ENCODE measurements at regions not wholly inside any gene's neighbourhood (a gene's known extent, or its start where the extent isn't known, plus 50 kb on each side); places are given as distances from the start of the nearest gene placed in this dataset.
"Not testable (repeated sequence)": the region's sequence is repeated elsewhere in the genome, so short reads cannot be mapped to it uniquely, and the experiment has no call there.

- Histone ChIP-seq H3K36me3 (ENCODE audit: control insufficient read depth in 3 of 3, insufficient read depth in 3 of 3, low read length in 3 of 3) (no peaks in the 10 kb centered on the region), H3K4me1 (ENCODE audit: control insufficient read depth in 3 of 3, insufficient read depth in 3 of 3, low read length in 3 of 3) (no peaks in the 10 kb centered on the region), H3K27ac (ENCODE audit: low read depth, low read length) (no peak overlapping the region), H3K9me3 (ENCODE audit: control insufficient read depth in 3 of 3, low read length in 3 of 3) (no peaks in the 10 kb centered on the region), H3K9ac (ENCODE audit: low read depth in 1 of 3, low read length in 3 of 3) (no peak overlapping the region), H3K4me3 (ENCODE audit: low read length in 3 of 3) (no peak overlapping the region), H3K27me3 (ENCODE audit: control insufficient read depth in 3 of 3, insufficient read depth in 3 of 3, low read length in 3 of 3) (peaks cover 0 to 2% (median under 1%) of the 10 kb centered on the region in 3 donors)
These were observed 73.4 kb upstream of the ID2 start for GRCh38 chr2:8608411-8608954.

- H3K36me3 ChIP-seq (ENCODE audit: control insufficient read depth in 3 of 3, insufficient read depth in 3 of 3, low read length in 3 of 3), result no peaks in the 10 kb centered on the region
- H3K27me3 ChIP-seq (ENCODE audit: control insufficient read depth in 3 of 3, insufficient read depth in 3 of 3, low read length in 3 of 3), result peaks cover 0 to 6% (median 4%) of the 10 kb centered on the region in 3 donors
- H3K9ac ChIP-seq (ENCODE audit: low read depth in 1 of 3, low read length in 3 of 3), result no peak overlapping the region
- H3K4me1 ChIP-seq (ENCODE audit: control insufficient read depth in 3 of 3, insufficient read depth in 3 of 3, low read length in 3 of 3), result no peaks in the 10 kb centered on the region
- no peak overlapping the region for H3K27ac ChIP-seq (ENCODE audit: low read depth, low read length)
- H3K9me3 ChIP-seq (ENCODE audit: control insufficient read depth in 3 of 3, low read length in 3 of 3), result no peaks in the 10 kb centered on the region
- H3K4me3 ChIP-seq (ENCODE audit: low read length in 3 of 3), result no peak overlapping the region
These were observed 72.5 kb upstream of the ID2 start for GRCh38 chr2:8609357-8609811.

GRCh38 chr2:8610775-8611174 is 71.1 kb upstream of the ID2 start:
- H3K27me3 ChIP-seq (ENCODE audit: control insufficient read depth in 3 of 3, insufficient read depth in 3 of 3, low read length in 3 of 3); H3K9ac ChIP-seq (ENCODE audit: low read depth in 1 of 3, low read length in 3 of 3); H3K27ac ChIP-seq (ENCODE audit: low read depth, low read length); H3K4me1 ChIP-seq (ENCODE audit: control insufficient read depth in 3 of 3, insufficient read depth in 3 of 3, low read length in 3 of 3); H3K36me3 ChIP-seq (ENCODE audit: control insufficient read depth in 3 of 3, insufficient read depth in 3 of 3, low read length in 3 of 3); H3K4me3 ChIP-seq (ENCODE audit: low read length in 3 of 3); H3K9me3 ChIP-seq (ENCODE audit: control insufficient read depth in 3 of 3, low read length in 3 of 3): not testable (repeated sequence)

GRCh38 chr2:8611246-8611645 is 70.6 kb upstream of the ID2 start:
- Histone ChIP-seq H3K27ac (ENCODE audit: low read depth, low read length) (no peak overlapping the region), H3K27me3 (ENCODE audit: control insufficient read depth in 3 of 3, insufficient read depth in 3 of 3, low read length in 3 of 3) (peaks cover 0 to 7% (median 4%) of the 10 kb centered on the region in 3 donors), H3K36me3 (ENCODE audit: control insufficient read depth in 3 of 3, insufficient read depth in 3 of 3, low read length in 3 of 3) (no peaks in the 10 kb centered on the region), H3K9me3 (ENCODE audit: control insufficient read depth in 3 of 3, low read length in 3 of 3) (no peaks in the 10 kb centered on the region), H3K9ac (ENCODE audit: low read depth in 1 of 3, low read length in 3 of 3) (no peak overlapping the region), H3K4me1 (ENCODE audit: control insufficient read depth in 3 of 3, insufficient read depth in 3 of 3, low read length in 3 of 3) (no peaks in the 10 kb centered on the region), H3K4me3 (ENCODE audit: low read length in 3 of 3) (no peak overlapping the region)

GRCh38 chr2:8611700-8612099 is 70.2 kb upstream of the ID2 start:
- H3K9ac ChIP-seq (ENCODE audit: low read depth in 1 of 3, low read length in 3 of 3), result no peak overlapping the region
- H3K36me3 ChIP-seq (ENCODE audit: control insufficient read depth in 3 of 3, insufficient read depth in 3 of 3, low read length in 3 of 3), result no peaks in the 10 kb centered on the region
- H3K27ac ChIP-seq (ENCODE audit: low read depth, low read length), result no peak overlapping the region
- no peak overlapping the region for H3K4me3 ChIP-seq (ENCODE audit: low read length in 3 of 3)
- H3K27me3 ChIP-seq (ENCODE audit: control insufficient read depth in 3 of 3, insufficient read depth in 3 of 3, low read length in 3 of 3), result peaks cover 0 to 7% (median 4%) of the 10 kb centered on the region in 3 donors
- no peaks in the 10 kb centered on the region for H3K9me3 ChIP-seq (ENCODE audit: control insufficient read depth in 3 of 3, low read length in 3 of 3)
- H3K4me1 ChIP-seq (ENCODE audit: control insufficient read depth in 3 of 3, insufficient read depth in 3 of 3, low read length in 3 of 3), result no peaks in the 10 kb centered on the region

- Histone ChIP-seq H3K9ac (ENCODE audit: low read depth in 1 of 3, low read length in 3 of 3) (no peak overlapping the region), H3K36me3 (ENCODE audit: control insufficient read depth in 3 of 3, insufficient read depth in 3 of 3, low read length in 3 of 3) (no peaks in the 10 kb centered on the region), H3K27ac (ENCODE audit: low read depth, low read length) (no peak overlapping the region), H3K27me3 (ENCODE audit: control insufficient read depth in 3 of 3, insufficient read depth in 3 of 3, low read length in 3 of 3) (peaks cover 0 to 7% (median 4%) of the 10 kb centered on the region in 3 donors), H3K9me3 (ENCODE audit: control insufficient read depth in 3 of 3, low read length in 3 of 3) (no peaks in the 10 kb centered on the region), H3K4me1 (ENCODE audit: control insufficient read depth in 3 of 3, insufficient read depth in 3 of 3, low read length in 3 of 3) (no peaks in the 10 kb centered on the region), H3K4me3 (ENCODE audit: low read length in 3 of 3) (no peak overlapping the region)
These were observed 69.1 kb upstream of the ID2 start for GRCh38 chr2:8612734-8613179.

- not testable (repeated sequence) for H3K27me3 ChIP-seq (ENCODE audit: control insufficient read depth in 3 of 3, insufficient read depth in 3 of 3, low read length in 3 of 3); H3K36me3 ChIP-seq (ENCODE audit: control insufficient read depth in 3 of 3, insufficient read depth in 3 of 3, low read length in 3 of 3); H3K27ac ChIP-seq (ENCODE audit: low read depth, low read length); H3K4me1 ChIP-seq (ENCODE audit: control insufficient read depth in 3 of 3, insufficient read depth in 3 of 3, low read length in 3 of 3); H3K9me3 ChIP-seq (ENCODE audit: control insufficient read depth in 3 of 3, low read length in 3 of 3); H3K4me3 ChIP-seq (ENCODE audit: low read length in 3 of 3); H3K9ac ChIP-seq (ENCODE audit: low read depth in 1 of 3, low read length in 3 of 3)
These were observed 68.5 kb upstream of the ID2 start for GRCh38 chr2:8613207-8613999.

- H3K27ac ChIP-seq (ENCODE audit: low read depth, low read length), result no peak overlapping the region
- no peak overlapping the region for H3K4me3 ChIP-seq (ENCODE audit: low read length in 3 of 3)
- H3K27me3 ChIP-seq (ENCODE audit: control insufficient read depth in 3 of 3, insufficient read depth in 3 of 3, low read length in 3 of 3), result peaks cover 0 to 7% (median 4%) of the 10 kb centered on the region in 3 donors
These were observed 67.2 kb upstream of the ID2 start for GRCh38 chr2:8614646-8615045.

GRCh38 chr2:8615252-8615575 is 66.6 kb upstream of the ID2 start:
- H3K36me3 ChIP-seq (ENCODE audit: control insufficient read depth in 3 of 3, insufficient read depth in 3 of 3, low read length in 3 of 3), result no peaks in the 10 kb centered on the region
- no peaks in the 10 kb centered on the region for H3K9me3 ChIP-seq (ENCODE audit: control insufficient read depth in 3 of 3, low read length in 3 of 3)
- no peak overlapping the region for H3K4me3 ChIP-seq (ENCODE audit: low read length in 3 of 3)
- H3K27ac ChIP-seq (ENCODE audit: low read depth, low read length), result no peak overlapping the region
- no peak overlapping the region for H3K9ac ChIP-seq (ENCODE audit: low read depth in 1 of 3, low read length in 3 of 3)
- H3K27me3 ChIP-seq (ENCODE audit: control insufficient read depth in 3 of 3, insufficient read depth in 3 of 3, low read length in 3 of 3), result peaks cover 0 to 7% (median 4%) of the 10 kb centered on the region in 3 donors
- no peaks in the 10 kb centered on the region for H3K4me1 ChIP-seq (ENCODE audit: control insufficient read depth in 3 of 3, insufficient read depth in 3 of 3, low read length in 3 of 3)

More at GRCh38 chr2:8614646-8615045, 67.2 kb upstream of the ID2 start:
- Histone ChIP-seq H3K4me1 (ENCODE audit: control insufficient read depth in 3 of 3, insufficient read depth in 3 of 3, low read length in 3 of 3) (no peaks in the 10 kb centered on the region), H3K9ac (ENCODE audit: low read depth in 1 of 3, low read length in 3 of 3) (no peak overlapping the region), H3K9me3 (ENCODE audit: control insufficient read depth in 3 of 3, low read length in 3 of 3) (no peaks in the 10 kb centered on the region), H3K36me3 (ENCODE audit: control insufficient read depth in 3 of 3, insufficient read depth in 3 of 3, low read length in 3 of 3) (no peaks in the 10 kb centered on the region)

- Histone ChIP-seq H3K27ac (ENCODE audit: low read depth, low read length) (no peak overlapping the region), H3K9ac (ENCODE audit: low read depth in 1 of 3, low read length in 3 of 3) (no peak overlapping the region), H3K9me3 (ENCODE audit: control insufficient read depth in 3 of 3, low read length in 3 of 3) (no peaks in the 10 kb centered on the region), H3K36me3 (ENCODE audit: control insufficient read depth in 3 of 3, insufficient read depth in 3 of 3, low read length in 3 of 3) (no peaks in the 10 kb centered on the region), H3K4me3 (ENCODE audit: low read length in 3 of 3) (no peak overlapping the region), H3K27me3 (ENCODE audit: control insufficient read depth in 3 of 3, insufficient read depth in 3 of 3, low read length in 3 of 3) (peaks cover 0 to 7% (median 4%) of the 10 kb centered on the region in 3 donors), H3K4me1 (ENCODE audit: control insufficient read depth in 3 of 3, insufficient read depth in 3 of 3, low read length in 3 of 3) (no peaks in the 10 kb centered on the region)
These were observed 66.1 kb upstream of the ID2 start for GRCh38 chr2:8615576-8616281.
